AG04450 (cell line): ENCODE measurements at regions not wholly inside any gene's neighbourhood (a gene's known extent, or its start where the extent isn't known, plus 50 kb on each side); places are given as distances from the start of the nearest gene placed in this dataset.

Experiments used
- CTCF ChIA-PET: fragments of 300-600, 350-600 bp; formaldehyde crosslinking; extraction: SDS; loops from one replicate; lab custom pipeline; 2022; ENCODE audit warnings: antibody characterized with exemption, inconsistent platforms; lab: Charles Lee
- POLR2A ChIA-PET: fragments of 350-600 bp; formaldehyde crosslinking; extraction: SDS; loops from one replicate; lab custom pipeline; 2021; ENCODE audit warnings: antibody characterized with exemption, inconsistent platforms; lab: Yijun Ruan, JAX
- DNase-seq: peaks from one replicate; pipeline ENCODE4 v3.0.0-alpha.2; 2011; ENCODE audit warnings: low read depth, low spot score
- H3K27ac ChIP-seq: one replicate; pipeline ENCODE4 v1.5.1; 2012; ENCODE audit warnings: low read depth, low read length, control low read depth
- H3K27me3 ChIP-seq: one replicate; pipeline ENCODE4 v1.6.0; 2012; ENCODE audit warnings: low read length; ENCODE audit not compliant: control insufficient read depth, insufficient read depth
- H3K4me3 ChIP-seq: 2 replicates; pipeline ENCODE4 v1.5.1; 2011; ENCODE audit warnings: mild to moderate bottlenecking, low read depth, low read length, control low read depth
- H3K9me3 ChIP-seq: 2 replicates; pipeline ENCODE4 v1.5.1; 2012; ENCODE audit warnings: low read length; ENCODE audit not compliant: control insufficient read depth, insufficient read depth
- TF ChIP-seq, protein P1 (sequence below): IDR thresholded peaks from 2 replicates; pipeline ENCODE4 v1.5.1; 2011; ENCODE audit warnings: low read depth, low read length, control low read depth, inconsistent platforms

DNA sequence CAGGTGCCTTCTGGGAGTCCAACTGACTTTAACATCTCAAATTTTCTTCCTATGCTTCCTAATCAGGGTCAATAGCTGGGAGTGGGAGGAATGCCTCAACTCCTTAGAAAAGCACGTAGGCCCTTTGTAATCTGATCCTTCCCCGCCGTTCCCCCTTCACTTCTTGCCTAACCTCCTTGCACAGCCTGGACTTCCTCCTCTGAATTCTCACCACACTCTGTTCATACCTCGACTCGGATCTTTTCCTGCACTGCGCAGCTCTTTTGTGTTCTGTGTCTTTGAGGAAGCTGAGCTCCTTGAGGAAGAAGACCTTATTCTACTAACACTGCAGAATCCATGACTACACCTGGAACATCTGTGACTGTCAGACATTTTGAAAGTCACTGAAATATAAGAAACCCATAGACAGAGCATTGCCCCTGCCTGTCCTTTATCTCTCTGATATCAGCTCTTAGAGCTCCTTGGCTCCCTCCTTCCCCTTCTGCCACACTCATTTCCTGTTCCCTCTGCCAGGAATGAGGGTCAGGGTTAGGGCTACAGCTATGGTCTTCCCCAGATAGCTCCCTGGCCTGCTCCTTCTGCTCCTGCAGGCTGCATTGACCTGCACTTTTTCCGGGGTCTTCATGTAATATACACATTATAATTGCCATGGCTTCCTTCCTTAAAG, 140.2 kb upstream of the LDB2 start:
- no peaks in the 10 kb centered on the region for H3K9me3 ChIP-seq
- TF ChIP-seq, protein P1, sequence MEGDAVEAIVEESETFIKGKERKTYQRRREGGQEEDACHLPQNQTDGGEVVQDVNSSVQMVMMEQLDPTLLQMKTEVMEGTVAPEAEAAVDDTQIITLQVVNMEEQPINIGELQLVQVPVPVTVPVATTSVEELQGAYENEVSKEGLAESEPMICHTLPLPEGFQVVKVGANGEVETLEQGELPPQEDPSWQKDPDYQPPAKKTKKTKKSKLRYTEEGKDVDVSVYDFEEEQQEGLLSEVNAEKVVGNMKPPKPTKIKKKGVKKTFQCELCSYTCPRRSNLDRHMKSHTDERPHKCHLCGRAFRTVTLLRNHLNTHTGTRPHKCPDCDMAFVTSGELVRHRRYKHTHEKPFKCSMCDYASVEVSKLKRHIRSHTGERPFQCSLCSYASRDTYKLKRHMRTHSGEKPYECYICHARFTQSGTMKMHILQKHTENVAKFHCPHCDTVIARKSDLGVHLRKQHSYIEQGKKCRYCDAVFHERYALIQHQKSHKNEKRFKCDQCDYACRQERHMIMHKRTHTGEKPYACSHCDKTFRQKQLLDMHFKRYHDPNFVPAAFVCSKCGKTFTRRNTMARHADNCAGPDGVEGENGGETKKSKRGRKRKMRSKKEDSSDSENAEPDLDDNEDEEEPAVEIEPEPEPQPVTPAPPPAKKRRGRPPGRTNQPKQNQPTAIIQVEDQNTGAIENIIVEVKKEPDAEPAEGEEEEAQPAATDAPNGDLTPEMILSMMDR: no peak
- POLR2A ChIA-PET: no interaction called here
- CTCF ChIA-PET: no interaction called here
- no peaks in the 10 kb centered on the region for H3K27me3 ChIP-seq
- H3K27ac ChIP-seq: no peak overlapping the region
- H3K4me3 ChIP-seq: no peak overlapping the region
- DNase-seq: no peak

- CTCF ChIA-PET: interaction anchor here (0.8 kb wide), 1 partner anchor 414 kb away, joined by 3 read pairs; no protein-coding TSS in a partner anchor
- H3K27ac ChIP-seq: no peak overlapping the region
- no peak for DNase-seq
- H3K4me3 ChIP-seq: no peak overlapping the region
- no peaks in the 10 kb centered on the region for H3K9me3 ChIP-seq
- POLR2A ChIA-PET: no interaction called here
- no peaks in the 10 kb centered on the region for H3K27me3 ChIP-seq
- TF ChIP-seq, protein P1: no peak
These were observed 135.3 kb upstream of the LDB2 start for GRCh38 chr4:17033768-17034181.

- H3K4me3 ChIP-seq: no peak overlapping the region
- H3K27me3 ChIP-seq: no peaks in the 10 kb centered on the region
- POLR2A ChIA-PET: no interaction called here
- no peak for DNase-seq
- CTCF ChIA-PET: interaction anchor here (0.8 kb wide), 1 partner anchor 415 kb away, joined by 3 read pairs; no protein-coding TSS in a partner anchor
- H3K9me3 ChIP-seq: no peaks in the 10 kb centered on the region
- H3K27ac ChIP-seq: no peak overlapping the region
- TF ChIP-seq, protein P1: no peak
These were observed 134.8 kb upstream of the LDB2 start for GRCh38 chr4:17033025-17033767.

DNA sequence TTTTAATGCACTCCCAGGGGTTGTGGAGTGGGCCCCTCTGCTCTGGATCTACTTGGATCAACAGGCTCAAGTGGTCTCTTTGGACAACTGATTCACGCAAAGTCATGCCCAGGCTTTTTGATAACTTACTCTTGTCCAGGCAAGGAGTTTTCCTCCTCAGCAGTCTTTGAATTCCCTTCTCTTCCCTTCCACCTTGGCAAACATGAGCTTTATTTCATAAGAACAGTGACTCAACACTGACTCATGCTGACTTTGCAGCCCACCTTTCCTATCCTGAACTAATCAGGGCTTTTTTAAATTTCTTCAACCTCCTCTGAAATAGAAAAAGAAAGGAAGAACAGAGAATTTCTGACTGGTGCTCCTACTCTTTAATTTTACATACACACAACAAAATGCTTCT, 132.1 kb upstream of the LDB2 start:
- Histone ChIP-seq H3K9me3 (no peaks in the 10 kb centered on the region), H3K27me3 (no peaks in the 10 kb centered on the region), H3K27ac (peak overlapping the region; percentile 85), H3K4me3 (no peak overlapping the region)
- CTCF ChIA-PET: interaction anchor here (0.7 kb wide), 1 partner anchor 238 kb away, joined by 3 read pairs; no protein-coding TSS in a partner anchor
- TF ChIP-seq, protein P1: no peak
- DNase-seq: peak; percentile 75
- POLR2A ChIA-PET: interaction anchor here (1.2 kb wide), 1 partner anchor 30 kb away, joined by 3 read pairs; no protein-coding TSS in a partner anchor

DNA sequence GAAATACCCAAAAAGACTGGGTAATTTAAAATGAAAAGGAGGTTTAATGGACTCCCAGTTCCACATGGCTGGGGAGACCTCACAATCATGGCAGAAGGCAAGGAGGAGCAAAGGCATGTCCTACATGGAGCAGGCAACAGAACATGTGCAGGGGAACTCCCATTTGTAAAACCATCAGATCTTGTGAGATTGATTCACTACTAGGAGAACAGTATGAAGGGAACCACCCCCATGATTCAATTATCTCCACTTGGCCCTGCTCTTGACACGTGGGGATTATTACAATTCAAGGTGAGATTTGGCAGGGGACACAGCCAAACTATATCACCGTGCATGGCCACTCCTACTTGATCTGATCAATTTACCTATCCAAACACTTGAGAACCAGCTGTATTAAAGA, 131.5 kb upstream of the LDB2 start:
- peak overlapping the region; percentile 85 for H3K27ac ChIP-seq
- TF ChIP-seq, protein P1: no peak
- no peak for DNase-seq
- H3K9me3 ChIP-seq: no peaks in the 10 kb centered on the region
- POLR2A ChIA-PET: interaction anchor here (1.2 kb wide), 1 partner anchor 31 kb away, joined by 3 read pairs; no protein-coding TSS in a partner anchor
- no peaks in the 10 kb centered on the region for H3K27me3 ChIP-seq
- H3K4me3 ChIP-seq: no peak overlapping the region
- CTCF ChIA-PET: interaction anchor here (0.7 kb wide), 1 partner anchor 238 kb away, joined by 3 read pairs; no protein-coding TSS in a partner anchor
